ENCODE measurements at regions not wholly inside any gene's neighbourhood (a gene's known extent, or its start where the extent isn't known, plus 50 kb on each side); places are given as distances from the start of the nearest gene placed in this dataset.

- H3K27ac ChIP-seq, result no peak overlapping the region
- WGBS, 4 donors, result 38 to 49% (median 44%) methylated on average over 2 of the region's 2 CpGs
- no peak for DNase-seq
- peaks cover 0 to 25% of the 10 kb centered on the region in 2 donors for H3K4me1 ChIP-seq (replicated peaks in 1 of 2)
- H3K4me3 ChIP-seq, result no peak overlapping the region
- no peak for TF ChIP-seq POLR2A (IDR thresholded peaks at IDR 0.05)
- TF ChIP-seq, protein P1, sequence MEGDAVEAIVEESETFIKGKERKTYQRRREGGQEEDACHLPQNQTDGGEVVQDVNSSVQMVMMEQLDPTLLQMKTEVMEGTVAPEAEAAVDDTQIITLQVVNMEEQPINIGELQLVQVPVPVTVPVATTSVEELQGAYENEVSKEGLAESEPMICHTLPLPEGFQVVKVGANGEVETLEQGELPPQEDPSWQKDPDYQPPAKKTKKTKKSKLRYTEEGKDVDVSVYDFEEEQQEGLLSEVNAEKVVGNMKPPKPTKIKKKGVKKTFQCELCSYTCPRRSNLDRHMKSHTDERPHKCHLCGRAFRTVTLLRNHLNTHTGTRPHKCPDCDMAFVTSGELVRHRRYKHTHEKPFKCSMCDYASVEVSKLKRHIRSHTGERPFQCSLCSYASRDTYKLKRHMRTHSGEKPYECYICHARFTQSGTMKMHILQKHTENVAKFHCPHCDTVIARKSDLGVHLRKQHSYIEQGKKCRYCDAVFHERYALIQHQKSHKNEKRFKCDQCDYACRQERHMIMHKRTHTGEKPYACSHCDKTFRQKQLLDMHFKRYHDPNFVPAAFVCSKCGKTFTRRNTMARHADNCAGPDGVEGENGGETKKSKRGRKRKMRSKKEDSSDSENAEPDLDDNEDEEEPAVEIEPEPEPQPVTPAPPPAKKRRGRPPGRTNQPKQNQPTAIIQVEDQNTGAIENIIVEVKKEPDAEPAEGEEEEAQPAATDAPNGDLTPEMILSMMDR (IDR thresholded peaks at IDR 0.05), result no peak
- intact Hi-C loops (cut with DNase I), result no loop called here
- no peaks in the 10 kb centered on the region for H3K9me3 ChIP-seq (replicated peaks in 1 of 3)
- H3K36me3 ChIP-seq (replicated peaks in 1 of 2), result no peaks in the 10 kb centered on the region
- no peaks in the 10 kb centered on the region for H3K27me3 ChIP-seq
Observed at GRCh38 chr4:20317424-20317985, 65.8 kb downstream of the SLIT2 start.

DNA sequence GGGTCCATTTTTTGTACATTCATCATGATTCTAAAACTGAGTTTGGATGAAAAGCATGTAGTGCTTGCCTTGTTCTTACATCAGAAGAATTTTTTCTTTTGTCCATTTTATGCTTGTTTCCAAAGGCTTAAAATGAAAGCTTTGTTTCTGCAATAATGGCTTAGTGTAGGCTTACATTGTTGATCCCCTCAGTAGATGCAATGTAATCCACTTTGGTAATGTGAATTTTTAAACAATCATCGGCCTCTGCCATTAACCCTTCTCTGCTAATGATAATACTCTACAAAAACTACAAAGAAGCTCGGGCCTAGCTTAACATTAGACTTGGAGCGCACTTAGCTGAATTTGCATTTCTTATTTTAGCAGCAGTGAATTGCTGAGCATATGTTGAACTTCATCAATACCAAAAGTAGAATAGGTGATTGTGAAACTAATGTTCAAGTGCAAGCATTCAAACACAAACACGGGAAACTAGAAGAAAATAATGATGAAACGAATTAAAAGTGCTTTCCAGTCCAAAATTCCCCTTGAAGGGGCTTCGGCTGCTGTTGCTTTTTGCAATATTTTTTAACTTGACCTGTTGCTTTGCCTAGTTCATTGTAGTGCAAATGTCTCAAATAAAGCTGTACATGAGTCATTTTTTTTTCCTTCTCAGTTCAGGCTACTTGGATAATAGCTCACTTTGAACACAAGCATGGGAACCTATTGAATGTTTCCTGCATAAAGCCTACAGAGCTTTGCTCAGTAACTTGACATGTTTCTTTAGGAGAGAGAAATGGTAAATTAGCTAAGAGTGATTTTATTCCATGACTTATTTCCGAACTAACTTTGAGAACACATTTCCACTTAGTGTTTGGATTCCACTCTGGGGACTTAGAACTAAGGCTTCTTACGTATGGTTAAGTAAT lies 66.5 kb downstream of the SLIT2 start:
- 76 to 79% (median 77%) methylated on average over 8 of the region's 8 CpGs for WGBS, 4 donors
- Histone ChIP-seq H3K27ac (no peak overlapping the region), H3K27me3 (no peaks in the 10 kb centered on the region), H3K9me3 (replicated peaks in 1 of 3) (no peaks in the 10 kb centered on the region), H3K36me3 (replicated peaks in 1 of 2) (no peaks in the 10 kb centered on the region), H3K4me3 (no peak overlapping the region), H3K4me1 (replicated peaks in 1 of 2) (peaks cover 0 to 25% of the 10 kb centered on the region in 2 donors)
- intact Hi-C loops (cut with DNase I), result no loop called here
- TF ChIP-seq POLR2A (IDR thresholded peaks at IDR 0.05), result no peak
- TF ChIP-seq, protein P1 (IDR thresholded peaks at IDR 0.05), result no peak
- DNase-seq, result no peak

DNA sequence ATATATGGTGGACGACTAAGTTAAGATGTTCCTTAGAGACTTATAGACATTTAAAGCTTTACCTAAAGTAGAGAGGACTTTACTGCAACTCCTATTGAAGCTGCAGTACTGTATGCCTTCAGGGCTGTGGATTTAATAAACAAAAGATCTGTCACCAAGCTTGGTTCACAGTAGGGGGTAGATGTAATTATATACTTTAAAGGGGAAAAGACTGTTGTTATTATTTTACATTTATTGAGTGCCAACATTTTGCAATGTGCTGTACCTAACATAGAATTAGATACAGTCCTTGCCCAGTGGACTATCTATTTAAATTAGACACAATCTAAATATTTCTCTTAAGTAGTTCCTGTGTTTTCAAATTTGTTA lies 67.2 kb downstream of the SLIT2 start:
- peaks cover 0 to 25% of the 10 kb centered on the region in 2 donors for H3K4me1 ChIP-seq (replicated peaks in 1 of 2)
- 66 to 84% (median 75%) methylated on average over 1 of the region's 1 CpG for WGBS, 4 donors
- DNase-seq, result no peak
- H3K9me3 ChIP-seq (replicated peaks in 1 of 3), result no peaks in the 10 kb centered on the region
- TF ChIP-seq, protein P1 (IDR thresholded peaks at IDR 0.05), result no peak
- TF ChIP-seq POLR2A (IDR thresholded peaks at IDR 0.05), result no peak
- H3K36me3 ChIP-seq (replicated peaks in 1 of 2), result no peaks in the 10 kb centered on the region
- H3K27me3 ChIP-seq, result no peaks in the 10 kb centered on the region
- intact Hi-C loops (cut with DNase I), result no loop called here
- no peak overlapping the region for H3K27ac ChIP-seq
- no peak overlapping the region for H3K4me3 ChIP-seq

DNA sequence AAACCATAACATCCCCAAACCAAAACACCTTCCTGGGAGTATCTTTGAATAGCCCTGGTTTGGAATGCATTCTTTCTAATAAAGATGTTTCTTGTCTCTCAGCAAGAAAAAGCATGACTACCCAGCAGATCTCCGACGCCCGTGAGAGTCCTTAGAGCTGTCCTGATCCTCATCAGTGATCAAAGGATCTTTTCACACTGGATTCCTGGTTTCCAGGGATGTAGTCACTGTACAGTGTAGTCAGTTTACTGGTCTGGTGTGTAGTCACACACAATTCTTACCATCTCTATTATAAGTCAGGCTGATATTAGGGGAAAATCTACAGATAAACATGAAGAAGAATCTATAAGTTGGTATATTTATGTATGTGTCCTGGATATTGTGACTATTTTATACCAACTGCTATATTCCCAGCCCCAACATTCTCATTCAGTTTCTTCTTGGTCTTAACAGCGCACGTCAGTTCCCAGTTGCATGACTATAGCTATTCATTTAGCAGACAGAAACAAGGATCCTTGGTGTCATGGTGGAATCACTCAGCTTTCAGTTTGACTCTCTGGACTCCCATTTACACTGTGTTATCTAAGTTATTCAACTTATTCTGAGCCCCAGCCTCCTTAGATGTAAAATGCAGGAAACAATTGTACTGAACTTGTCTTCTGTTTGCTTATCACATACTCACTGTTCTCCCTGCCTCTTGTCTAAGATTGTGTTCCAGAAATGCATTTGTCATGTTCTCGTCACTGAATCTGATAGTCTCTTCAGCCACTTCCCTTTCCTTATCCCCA lies 68.3 kb downstream of the SLIT2 start:
- H3K4me3 ChIP-seq, result no peak overlapping the region

More for the DNA sequence above, 68.3 kb downstream of the SLIT2 start:
- Histone ChIP-seq H3K36me3 (replicated peaks in 1 of 2) (no peaks in the 10 kb centered on the region), H3K27ac (no peak overlapping the region), H3K4me1 (replicated peaks in 1 of 2) (peaks cover 0 to 25% of the 10 kb centered on the region in 2 donors), H3K9me3 (replicated peaks in 1 of 3) (no peaks in the 10 kb centered on the region), H3K27me3 (no peaks in the 10 kb centered on the region)
- intact Hi-C loops (cut with DNase I), result no loop called here
- TF ChIP-seq, protein P1 (IDR thresholded peaks at IDR 0.05), result no peak
- TF ChIP-seq POLR2A (IDR thresholded peaks at IDR 0.05), result no peak
- DNase-seq, result no peak
- WGBS, 4 donors, result 76 to 83% (median 79%) methylated on average over 6 of the region's 6 CpGs
